ENCODE measurements at regions not wholly inside any gene's neighbourhood (a gene's known extent, or its start where the extent isn't known, plus 50 kb on each side); places are given as distances from the start of the nearest gene placed in this dataset.

GRCh38 chr10:3969876-3970666 is 185.1 kb upstream of the KLF6 start:
- TF ChIP-seq CTCF (IDR thresholded peaks at IDR 0.05; ENCODE audit: low read depth, low read length, missing control alignments), result no peak
- H3K4me3 ChIP-seq (replicated peaks; ENCODE audit: low read depth, low read length), result no peak overlapping the region
- DNase-seq (ENCODE audit: extremely low read depth, low read depth), result no peak

- no peak for TF ChIP-seq CTCF (IDR thresholded peaks at IDR 0.05; ENCODE audit: low read depth, low read length, missing control alignments)
- DNase-seq (ENCODE audit: extremely low read depth, low read depth), result no peak
- H3K4me3 ChIP-seq (replicated peaks; ENCODE audit: low read depth, low read length), result no peak overlapping the region
Observed at GRCh38 chr10:3968727-3969126, 183.7 kb upstream of the KLF6 start.

GRCh38 chr10:3964516-3964915 is 179.5 kb upstream of the KLF6 start:
- no peak for TF ChIP-seq CTCF (IDR thresholded peaks at IDR 0.05; ENCODE audit: low read depth, low read length, missing control alignments)
- no peak overlapping the region for H3K4me3 ChIP-seq (replicated peaks; ENCODE audit: low read depth, low read length)
- DNase-seq (ENCODE audit: extremely low read depth, low read depth), result no peak

- no peak for DNase-seq (ENCODE audit: extremely low read depth, low read depth)
- no peak for TF ChIP-seq CTCF (IDR thresholded peaks at IDR 0.05; ENCODE audit: low read depth, low read length, missing control alignments)
- no peak overlapping the region for H3K4me3 ChIP-seq (replicated peaks; ENCODE audit: low read depth, low read length)
Observed at GRCh38 chr10:3963191-3963673, 178.2 kb upstream of the KLF6 start.

GRCh38 chr10:3961082-3961481 is 176.1 kb upstream of the KLF6 start:
- no peak for TF ChIP-seq CTCF (IDR thresholded peaks at IDR 0.05; ENCODE audit: low read depth, low read length, missing control alignments)
- DNase-seq (ENCODE audit: extremely low read depth, low read depth), result no peak
- H3K4me3 ChIP-seq (replicated peaks; ENCODE audit: low read depth, low read length), result no peak overlapping the region

GRCh38 chr10:3960496-3960895 is 175.5 kb upstream of the KLF6 start:
- no peak for DNase-seq (ENCODE audit: extremely low read depth, low read depth)
- no peak for TF ChIP-seq CTCF (IDR thresholded peaks at IDR 0.05; ENCODE audit: low read depth, low read length, missing control alignments)
- H3K4me3 ChIP-seq (replicated peaks; ENCODE audit: low read depth, low read length), result no peak overlapping the region
